ENCODE measurements at regions not wholly inside any gene's neighbourhood (a gene's known extent, or its start where the extent isn't known, plus 50 kb on each side); places are given as distances from the start of the nearest gene placed in this dataset.

DNA sequence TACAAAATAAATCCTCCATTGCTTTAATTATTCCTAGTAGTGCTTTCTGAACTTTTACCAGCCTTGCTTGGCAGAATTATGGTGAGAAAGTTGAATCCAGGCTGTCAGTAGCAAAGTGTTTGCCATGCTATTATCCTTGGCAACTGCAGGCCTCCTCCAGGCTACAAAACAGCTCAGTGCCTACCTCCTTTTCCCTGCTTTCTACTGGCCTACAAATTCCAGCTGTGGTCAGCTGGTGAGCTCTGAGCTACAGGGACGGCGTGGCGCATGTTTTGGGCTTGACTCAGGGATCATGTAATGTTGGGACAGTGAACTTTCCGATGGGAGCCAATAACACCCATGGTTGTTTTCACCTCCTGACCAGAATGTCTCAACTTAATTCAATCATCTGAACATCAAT is 456.1 kb upstream of the ADAMTS5 start:
- H3K79me2 ChIP-seq (ENCODE audit: insufficient read depth, low read length): no peaks in the 10 kb centered on the region
- H3K27ac ChIP-seq (ENCODE audit: low read depth, low read length): no peak overlapping the region
- H3K27me3 ChIP-seq (ENCODE audit: low read length): no peaks in the 10 kb centered on the region
- H3K9ac ChIP-seq (ENCODE audit: low read length): no peak overlapping the region
- H2AFZ ChIP-seq (ENCODE audit: low read depth, low read length, severe bottlenecking): no peak overlapping the region
- no peaks in the 10 kb centered on the region for H3K9me2 ChIP-seq (replicated peaks; ENCODE audit: insufficient read depth, low read length)
- no peaks in the 10 kb centered on the region for H3F3A ChIP-seq (ENCODE audit: insufficient read depth)
- no peaks in the 10 kb centered on the region for H4K20me1 ChIP-seq (ENCODE audit: low read depth, low read length)
- no peaks in the 10 kb centered on the region for H3K36me3 ChIP-seq (ENCODE audit: low read length)
- H3K4me3 ChIP-seq (ENCODE audit: insufficient read depth, low read length, poor library complexity, severe bottlenecking): no peak overlapping the region
- no peak for TF ChIP-seq EZH2phosphoT487 (conservative IDR thresholded peaks at IDR 0.05; ENCODE audit: low read length)
- TF ChIP-seq, protein P1, sequence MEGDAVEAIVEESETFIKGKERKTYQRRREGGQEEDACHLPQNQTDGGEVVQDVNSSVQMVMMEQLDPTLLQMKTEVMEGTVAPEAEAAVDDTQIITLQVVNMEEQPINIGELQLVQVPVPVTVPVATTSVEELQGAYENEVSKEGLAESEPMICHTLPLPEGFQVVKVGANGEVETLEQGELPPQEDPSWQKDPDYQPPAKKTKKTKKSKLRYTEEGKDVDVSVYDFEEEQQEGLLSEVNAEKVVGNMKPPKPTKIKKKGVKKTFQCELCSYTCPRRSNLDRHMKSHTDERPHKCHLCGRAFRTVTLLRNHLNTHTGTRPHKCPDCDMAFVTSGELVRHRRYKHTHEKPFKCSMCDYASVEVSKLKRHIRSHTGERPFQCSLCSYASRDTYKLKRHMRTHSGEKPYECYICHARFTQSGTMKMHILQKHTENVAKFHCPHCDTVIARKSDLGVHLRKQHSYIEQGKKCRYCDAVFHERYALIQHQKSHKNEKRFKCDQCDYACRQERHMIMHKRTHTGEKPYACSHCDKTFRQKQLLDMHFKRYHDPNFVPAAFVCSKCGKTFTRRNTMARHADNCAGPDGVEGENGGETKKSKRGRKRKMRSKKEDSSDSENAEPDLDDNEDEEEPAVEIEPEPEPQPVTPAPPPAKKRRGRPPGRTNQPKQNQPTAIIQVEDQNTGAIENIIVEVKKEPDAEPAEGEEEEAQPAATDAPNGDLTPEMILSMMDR (IDR thresholded peaks at IDR 0.05; ENCODE audit: insufficient read depth, low read length, poor library complexity, severe bottlenecking): no peak
- no peak overlapping the region for H3K4me2 ChIP-seq (ENCODE audit: low read depth, low read length, poor library complexity, severe bottlenecking)
- H3K9me3 ChIP-seq (ENCODE audit: insufficient read depth, low read length): no peaks in the 10 kb centered on the region

DNA sequence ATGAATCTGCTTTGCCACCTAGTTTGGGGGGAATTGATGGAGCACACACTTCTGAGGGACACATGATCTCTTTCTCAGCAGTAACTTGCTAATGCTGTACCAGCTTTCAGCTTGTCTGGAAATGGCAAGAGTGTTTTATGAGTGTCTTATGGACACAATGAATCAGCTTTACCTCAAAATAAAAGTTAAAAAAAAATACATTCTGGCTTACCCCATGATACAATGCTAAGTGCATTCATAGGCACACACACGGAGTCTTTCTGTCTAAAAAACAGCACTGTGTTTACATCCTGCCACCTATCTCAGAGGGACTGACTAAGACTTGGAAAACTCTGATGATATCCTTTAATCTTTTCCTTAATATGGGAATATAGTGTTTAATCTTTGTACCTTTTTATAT is 455.5 kb upstream of the ADAMTS5 start:
- Histone ChIP-seq H3K9me2 (replicated peaks; ENCODE audit: insufficient read depth, low read length) (no peaks in the 10 kb centered on the region), H4K20me1 (ENCODE audit: low read depth, low read length) (no peaks in the 10 kb centered on the region), H2AFZ (ENCODE audit: low read depth, low read length, severe bottlenecking) (no peak overlapping the region), H3K27me3 (ENCODE audit: low read length) (no peaks in the 10 kb centered on the region), H3K36me3 (ENCODE audit: low read length) (no peaks in the 10 kb centered on the region), H3K9ac (ENCODE audit: low read length) (no peak overlapping the region), H3K27ac (ENCODE audit: low read depth, low read length) (no peak overlapping the region), H3K79me2 (ENCODE audit: insufficient read depth, low read length) (no peaks in the 10 kb centered on the region), H3K9me3 (ENCODE audit: insufficient read depth, low read length) (no peaks in the 10 kb centered on the region), H3K4me2 (ENCODE audit: low read depth, low read length, poor library complexity, severe bottlenecking) (no peak overlapping the region), H3K4me3 (ENCODE audit: insufficient read depth, low read length, poor library complexity, severe bottlenecking) (no peak overlapping the region), H3F3A (ENCODE audit: insufficient read depth) (no peaks in the 10 kb centered on the region)
- TF ChIP-seq EZH2phosphoT487 (conservative IDR thresholded peaks at IDR 0.05; ENCODE audit: low read length): no peak
- TF ChIP-seq, protein P1 (IDR thresholded peaks at IDR 0.05; ENCODE audit: insufficient read depth, low read length, poor library complexity, severe bottlenecking): no peak

DNA sequence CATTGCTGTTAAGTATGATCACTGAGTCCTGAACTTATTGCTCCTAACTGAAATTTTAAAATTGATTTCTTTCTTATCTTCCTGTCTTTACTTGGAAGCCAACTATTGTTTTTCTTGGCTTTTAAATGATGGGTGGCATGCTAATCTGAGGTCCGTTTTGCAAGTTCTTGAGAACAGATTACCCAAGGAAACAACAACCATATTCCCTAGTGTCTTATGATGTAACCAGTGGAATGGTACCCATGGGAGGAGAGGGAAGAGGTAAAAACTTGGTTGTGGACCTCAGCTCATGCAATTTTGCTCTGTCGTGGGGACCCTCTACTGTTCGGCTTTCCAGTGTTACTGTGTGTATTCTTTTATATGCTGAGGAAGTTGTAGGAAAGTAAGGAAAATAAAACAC is 454.8 kb upstream of the ADAMTS5 start:
- Histone ChIP-seq H4K20me1 (ENCODE audit: low read depth, low read length) (no peaks in the 10 kb centered on the region), H3K9me3 (ENCODE audit: insufficient read depth, low read length) (no peaks in the 10 kb centered on the region), H3K4me2 (ENCODE audit: low read depth, low read length, poor library complexity, severe bottlenecking) (no peak overlapping the region), H3K27me3 (ENCODE audit: low read length) (no peaks in the 10 kb centered on the region), H3K9ac (ENCODE audit: low read length) (no peak overlapping the region), H3K4me3 (ENCODE audit: insufficient read depth, low read length, poor library complexity, severe bottlenecking) (no peak overlapping the region), H3K9me2 (replicated peaks; ENCODE audit: insufficient read depth, low read length) (no peaks in the 10 kb centered on the region), H3K27ac (ENCODE audit: low read depth, low read length) (no peak overlapping the region), H3F3A (ENCODE audit: insufficient read depth) (no peaks in the 10 kb centered on the region), H2AFZ (ENCODE audit: low read depth, low read length, severe bottlenecking) (no peak overlapping the region), H3K36me3 (ENCODE audit: low read length) (no peaks in the 10 kb centered on the region), H3K79me2 (ENCODE audit: insufficient read depth, low read length) (no peaks in the 10 kb centered on the region)
- TF ChIP-seq EZH2phosphoT487 (conservative IDR thresholded peaks at IDR 0.05; ENCODE audit: low read length): no peak
- TF ChIP-seq, protein P1 (IDR thresholded peaks at IDR 0.05; ENCODE audit: insufficient read depth, low read length, poor library complexity, severe bottlenecking): no peak
